SK-N-SH (cell line): ENCODE measurements at regions not wholly inside any gene's neighbourhood (a gene's known extent, or its start where the extent isn't known, plus 50 kb on each side); places are given as distances from the start of the nearest gene placed in this dataset.

ENCODE experiments used
- EP300 ChIP-seq, 2 experiments: IDR thresholded peaks; 2 replicates each; pipeline versions ENCODE4 v1.4.0 to v1.6.1; 2012; ENCODE audit warnings: borderline replicate concordance in 1 of 2, low read depth in 1 of 2, low read length in 1 of 2
- TF ChIP-seq, protein P1 (sequence below): fragments of 200-600 bp; sonication (generic); IDR thresholded peaks from 2 replicates; pipeline ENCODE4 v1.6.1; 2017; ENCODE audit warnings: antibody characterized with exemption, mild to moderate bottlenecking, moderate library complexity

DNA sequence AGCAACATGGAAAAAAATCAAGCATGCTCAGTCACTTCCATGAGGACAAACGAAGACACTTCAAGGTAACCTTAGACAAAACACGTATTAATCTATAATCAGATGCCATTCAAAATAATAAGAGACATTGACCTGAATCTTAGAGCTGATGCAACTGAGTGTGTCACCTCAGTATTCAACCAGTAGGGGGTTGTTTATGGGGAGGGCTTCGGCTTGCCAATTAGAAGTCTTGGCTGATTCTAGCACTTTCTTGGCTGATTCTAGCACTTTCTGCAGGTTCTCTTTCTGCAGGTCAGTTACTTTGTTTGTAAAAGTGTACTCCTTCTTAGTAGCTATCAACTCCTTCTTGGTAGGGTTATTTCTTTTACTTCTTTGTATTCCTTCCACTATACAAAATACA is 317.6 kb downstream of the ENC1 start:
- TF ChIP-seq, protein P1, sequence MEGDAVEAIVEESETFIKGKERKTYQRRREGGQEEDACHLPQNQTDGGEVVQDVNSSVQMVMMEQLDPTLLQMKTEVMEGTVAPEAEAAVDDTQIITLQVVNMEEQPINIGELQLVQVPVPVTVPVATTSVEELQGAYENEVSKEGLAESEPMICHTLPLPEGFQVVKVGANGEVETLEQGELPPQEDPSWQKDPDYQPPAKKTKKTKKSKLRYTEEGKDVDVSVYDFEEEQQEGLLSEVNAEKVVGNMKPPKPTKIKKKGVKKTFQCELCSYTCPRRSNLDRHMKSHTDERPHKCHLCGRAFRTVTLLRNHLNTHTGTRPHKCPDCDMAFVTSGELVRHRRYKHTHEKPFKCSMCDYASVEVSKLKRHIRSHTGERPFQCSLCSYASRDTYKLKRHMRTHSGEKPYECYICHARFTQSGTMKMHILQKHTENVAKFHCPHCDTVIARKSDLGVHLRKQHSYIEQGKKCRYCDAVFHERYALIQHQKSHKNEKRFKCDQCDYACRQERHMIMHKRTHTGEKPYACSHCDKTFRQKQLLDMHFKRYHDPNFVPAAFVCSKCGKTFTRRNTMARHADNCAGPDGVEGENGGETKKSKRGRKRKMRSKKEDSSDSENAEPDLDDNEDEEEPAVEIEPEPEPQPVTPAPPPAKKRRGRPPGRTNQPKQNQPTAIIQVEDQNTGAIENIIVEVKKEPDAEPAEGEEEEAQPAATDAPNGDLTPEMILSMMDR, result no peak; the same call in 1 of the 2 replicates
- TF ChIP-seq EP300 (IDR thresholded peaks at IDR 0.05; ENCODE audit: borderline replicate concordance in 1 of 2, low read depth in 1 of 2, low read length in 1 of 2), result no peak
